Keratinocyte (primary cell): ENCODE measurements at regions not wholly inside any gene's neighbourhood (a gene's known extent, or its start where the extent isn't known, plus 50 kb on each side); places are given as distances from the start of the nearest gene placed in this dataset.

Experiments
- DNase-seq: peaks from one replicate; pipeline ENCODE4 v3.0.0-alpha.2; 2011; ENCODE audit warnings: low read depth, missing footprints, low spot score
- FAIRE-seq: peaks from 2 replicates; lab custom pipeline; 2011; peaks lifted over from hg19 to GRCh38; lab: Jason Lieb, UNC
- H2AFZ ChIP-seq: 2 replicates; pipeline ENCODE4 v1.6.0; 2012; ENCODE audit warnings: low read length, control low read depth, inconsistent platforms; ENCODE audit not compliant: control insufficient read depth
- H3K27ac ChIP-seq: 2 replicates; pipeline ENCODE4 v1.5.1; 2011; ENCODE audit warnings: low read length; ENCODE audit not compliant: control insufficient read depth, insufficient read depth
- H3K27me3 ChIP-seq: 3 replicates; pipeline ENCODE4 v1.6.0; 2011; ENCODE audit warnings: low read length; ENCODE audit not compliant: control insufficient read depth, insufficient read depth; ENCODE audit errors: extremely low read depth
- H3K36me3 ChIP-seq, 2 experiments: 2 replicates in 1 of 2; 3 replicates in 1 of 2; pipeline ENCODE4 v1.5.1; 2011; ENCODE audit warnings: low read length in 2 of 2, mild to moderate bottlenecking in 1 of 2; ENCODE audit not compliant: control insufficient read depth in 2 of 2, insufficient read depth in 2 of 2; ENCODE audit errors: extremely low read depth in 1 of 2
- H3K4me1 ChIP-seq: 3 replicates; pipeline ENCODE4 v1.5.1; 2011; ENCODE audit warnings: low read length; ENCODE audit not compliant: control insufficient read depth, insufficient read depth; ENCODE audit errors: extremely low read depth
- H3K4me2 ChIP-seq: 3 replicates; pipeline ENCODE4 v1.6.0; 2011; ENCODE audit warnings: low read depth, low read length; ENCODE audit not compliant: control insufficient read depth, insufficient read depth; ENCODE audit errors: extremely low read depth
- H3K4me3 ChIP-seq, 3 experiments: fragments of 200-600 bp in 1 of 3; sonication (generic) in 1 of 3; 2 replicates in 2 of 3; 3 replicates in 1 of 3; pipeline ENCODE4 v1.5.1; 2011 to 2016; ENCODE audit warnings: low read length in 3 of 3, mild to moderate bottlenecking in 3 of 3, control low read depth in 2 of 3, inconsistent platforms in 1 of 3, low read depth in 1 of 3, mixed read lengths in 1 of 3, mixed run types in 1 of 3, moderate library complexity in 1 of 3; ENCODE audit not compliant: control insufficient read depth in 2 of 3, insufficient read depth in 2 of 3; ENCODE audit errors: extremely low read depth in 1 of 3
- H3K79me2 ChIP-seq: 2 replicates; pipeline ENCODE4 v1.6.0; 2012; ENCODE audit warnings: low read length; ENCODE audit not compliant: control insufficient read depth, insufficient read depth
- H3K9ac ChIP-seq: 3 replicates; pipeline ENCODE4 v1.6.0; 2011; ENCODE audit warnings: low read length; ENCODE audit not compliant: control insufficient read depth, insufficient read depth; ENCODE audit errors: extremely low read depth
- H3K9me1 ChIP-seq: 3 replicates; pipeline ENCODE4 v1.6.0; 2011; ENCODE audit warnings: low read length; ENCODE audit not compliant: control insufficient read depth, insufficient read depth; ENCODE audit errors: extremely low read depth
- H3K9me3 ChIP-seq: 2 replicates; pipeline ENCODE4 v1.5.1; 2012; ENCODE audit warnings: low read depth, low read length; ENCODE audit not compliant: control insufficient read depth
- H4K20me1 ChIP-seq: 3 replicates; pipeline ENCODE4 v1.6.0; 2011; ENCODE audit warnings: low read length; ENCODE audit not compliant: control insufficient read depth, insufficient read depth; ENCODE audit errors: extremely low read depth
- CTCF ChIP-seq, 3 experiments: IDR thresholded peaks in 1 of 3; conservative IDR thresholded peaks in 1 of 3; optimal IDR thresholded peaks in 1 of 3; 2 replicates in 2 of 3; 3 replicates in 1 of 3; pipeline versions ENCODE3 to v1.5.1; 2011; ENCODE audit warnings: low read length in 3 of 3, mild to moderate bottlenecking in 3 of 3, moderate library complexity in 2 of 3, control low read depth in 1 of 3, inconsistent platforms in 1 of 3; ENCODE audit not compliant: insufficient read depth in 2 of 3; ENCODE audit errors: extremely low read depth in 1 of 3
- EZH2 ChIP-seq: IDR thresholded peaks from one replicate; pipeline ENCODE4 v1.6.1; 2012; ENCODE audit warnings: inconsistent platforms, mild to moderate bottlenecking, low read length, moderate library complexity
- dilution Hi-C: fragments of 300-500 bp; cut with MboI; formaldehyde crosslinking; loops from one replicate; pipeline ENCODE4 v1.7.0; 2020; ENCODE audit warnings: low sequenced_read_pairs; ENCODE audit not compliant: extremely low pct_ligation_motif_present

DNA sequence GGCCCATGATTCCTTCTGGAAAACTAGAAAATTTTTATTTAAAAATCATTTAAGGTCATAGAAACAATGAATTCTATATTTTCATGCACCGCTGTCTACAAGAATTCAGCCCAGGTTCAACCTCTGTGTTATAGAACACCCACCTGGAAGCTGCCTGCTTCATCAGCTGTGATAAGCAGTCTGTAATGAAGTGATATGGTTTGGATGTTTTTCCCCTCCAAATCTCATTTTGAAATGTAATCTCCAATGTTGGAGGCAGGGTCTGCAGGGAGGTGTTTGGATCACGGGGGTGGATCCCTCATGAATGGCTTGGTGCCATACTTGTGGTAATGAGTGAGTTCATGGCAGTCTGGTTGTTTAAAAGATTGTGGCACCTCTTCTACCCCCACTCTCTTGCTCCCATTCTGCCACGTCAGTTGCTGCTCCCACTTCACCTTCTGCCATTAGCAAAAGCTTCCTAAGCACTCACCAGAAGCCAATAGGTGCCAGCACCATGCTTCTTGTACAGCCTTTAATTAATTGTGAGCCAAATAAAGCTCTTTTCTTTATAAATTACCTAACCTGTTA lies 55.6 kb downstream of the MRPL32 start:
- no peak overlapping the region for H3K4me2 ChIP-seq
- no peaks in the 10 kb centered on the region for H3K4me1 ChIP-seq
- no peak overlapping the region for H3K9ac ChIP-seq
- no peaks in the 10 kb centered on the region for H3K9me3 ChIP-seq
- no peak for TF ChIP-seq EZH2
- no peak for TF ChIP-seq CTCF (optimal IDR thresholded peaks at IDR 0.05 in 1 of 3, IDR thresholded peaks at IDR 0.05 in 1 of 3, conservative IDR thresholded peaks at IDR 0.05 in 1 of 3; ENCODE audit: extremely low read depth in 1 of 3, insufficient read depth in 2 of 3, low read length in 3 of 3)
- H3K27me3 ChIP-seq: peaks cover 15% of the 10 kb centered on the region
- H3K9me1 ChIP-seq: no peaks in the 10 kb centered on the region
- no peaks in the 10 kb centered on the region for H3K36me3 ChIP-seq
- no peak overlapping the region for H2AFZ ChIP-seq
- no peak for DNase-seq
- no peaks in the 10 kb centered on the region for H3K79me2 ChIP-seq
- H4K20me1 ChIP-seq: no peaks in the 10 kb centered on the region
- FAIRE-seq: no peak
- dilution Hi-C loops: no loop called here
- H3K27ac ChIP-seq: no peak overlapping the region
- no peak overlapping the region for H3K4me3 ChIP-seq

- Histone ChIP-seq H3K4me2 (no peak overlapping the region), H3K4me3 (no peak overlapping the region), H3K27me3 (peaks cover 18% of the 10 kb centered on the region), H3K9ac (no peak overlapping the region), H2AFZ (no peak overlapping the region), H3K9me1 (no peaks in the 10 kb centered on the region), H3K9me3 (no peaks in the 10 kb centered on the region), H3K36me3 (no peaks in the 10 kb centered on the region), H3K27ac (no peak overlapping the region), H4K20me1 (no peaks in the 10 kb centered on the region), H3K4me1 (no peaks in the 10 kb centered on the region), H3K79me2 (no peaks in the 10 kb centered on the region)
- dilution Hi-C loops: no loop called here
- TF ChIP-seq EZH2 (no peak), CTCF (optimal IDR thresholded peaks at IDR 0.05 in 1 of 3, IDR thresholded peaks at IDR 0.05 in 1 of 3, conservative IDR thresholded peaks at IDR 0.05 in 1 of 3; ENCODE audit: extremely low read depth in 1 of 3, insufficient read depth in 2 of 3, low read length in 3 of 3) (no peak)
- no peak for FAIRE-seq
- no peak for DNase-seq
Observed at GRCh38 chr7:42991024-42991423, 58.8 kb downstream of the MRPL32 start.
